ENCODE measurements at regions not wholly inside any gene's neighbourhood (a gene's known extent, or its start where the extent isn't known, plus 50 kb on each side); places are given as distances from the start of the nearest gene placed in this dataset.

DNA sequence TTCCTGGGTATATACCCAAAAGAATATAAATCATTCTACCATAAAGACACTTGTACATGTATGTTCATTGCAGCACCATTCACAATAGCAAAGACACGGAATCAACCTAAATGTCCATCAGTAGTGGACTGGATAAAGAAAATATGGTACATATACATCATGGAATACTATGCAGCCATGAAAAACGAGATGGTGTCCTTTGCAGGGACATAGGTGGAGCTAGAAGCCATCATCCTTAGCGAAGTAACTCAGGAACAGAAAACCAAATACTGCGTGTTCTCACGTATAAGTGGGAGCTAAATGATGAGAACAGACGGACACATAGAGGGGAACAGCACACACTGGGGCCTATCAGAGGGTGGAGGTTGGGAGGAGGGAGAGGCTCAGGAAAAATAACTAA lies 183.7 kb upstream of the CELF2 start:
- no peak overlapping the region for H3K4me3 ChIP-seq (replicated peaks in 1 of 2; ENCODE audit: low read depth in 2 of 2, low read length in 2 of 2)
- TF ChIP-seq, protein P1, sequence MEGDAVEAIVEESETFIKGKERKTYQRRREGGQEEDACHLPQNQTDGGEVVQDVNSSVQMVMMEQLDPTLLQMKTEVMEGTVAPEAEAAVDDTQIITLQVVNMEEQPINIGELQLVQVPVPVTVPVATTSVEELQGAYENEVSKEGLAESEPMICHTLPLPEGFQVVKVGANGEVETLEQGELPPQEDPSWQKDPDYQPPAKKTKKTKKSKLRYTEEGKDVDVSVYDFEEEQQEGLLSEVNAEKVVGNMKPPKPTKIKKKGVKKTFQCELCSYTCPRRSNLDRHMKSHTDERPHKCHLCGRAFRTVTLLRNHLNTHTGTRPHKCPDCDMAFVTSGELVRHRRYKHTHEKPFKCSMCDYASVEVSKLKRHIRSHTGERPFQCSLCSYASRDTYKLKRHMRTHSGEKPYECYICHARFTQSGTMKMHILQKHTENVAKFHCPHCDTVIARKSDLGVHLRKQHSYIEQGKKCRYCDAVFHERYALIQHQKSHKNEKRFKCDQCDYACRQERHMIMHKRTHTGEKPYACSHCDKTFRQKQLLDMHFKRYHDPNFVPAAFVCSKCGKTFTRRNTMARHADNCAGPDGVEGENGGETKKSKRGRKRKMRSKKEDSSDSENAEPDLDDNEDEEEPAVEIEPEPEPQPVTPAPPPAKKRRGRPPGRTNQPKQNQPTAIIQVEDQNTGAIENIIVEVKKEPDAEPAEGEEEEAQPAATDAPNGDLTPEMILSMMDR (IDR thresholded peaks at IDR 0.05; ENCODE audit: low read depth, low read length) = no peak
- no peak for DNase-seq (ENCODE audit: low read depth in 2 of 2)

DNA sequence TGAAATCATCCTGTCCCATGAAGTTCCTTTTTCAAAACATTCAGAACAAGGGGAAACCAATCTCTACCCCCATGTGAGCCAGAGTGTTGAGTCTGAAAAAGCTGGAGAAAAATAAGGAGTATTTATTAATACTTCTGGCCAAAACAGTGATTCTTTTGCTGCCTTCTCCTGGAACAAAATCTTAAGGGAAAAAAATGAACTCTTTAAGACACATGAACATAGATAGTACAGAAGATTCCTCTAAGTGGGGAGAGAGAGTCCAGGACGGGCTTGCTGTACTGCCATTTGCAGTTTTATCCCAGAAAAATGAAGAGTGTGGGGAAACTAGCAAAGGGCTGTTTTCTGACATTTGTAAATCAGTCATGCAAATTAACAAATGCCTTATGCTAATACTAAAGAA lies 173.4 kb upstream of the CELF2 start:
- no peak for DNase-seq (ENCODE audit: low read depth in 2 of 2)
- TF ChIP-seq, protein P1 (IDR thresholded peaks at IDR 0.05; ENCODE audit: low read depth, low read length) = no peak
- no peak overlapping the region for H3K4me3 ChIP-seq (replicated peaks in 1 of 2; ENCODE audit: low read depth in 2 of 2, low read length in 2 of 2)

DNA sequence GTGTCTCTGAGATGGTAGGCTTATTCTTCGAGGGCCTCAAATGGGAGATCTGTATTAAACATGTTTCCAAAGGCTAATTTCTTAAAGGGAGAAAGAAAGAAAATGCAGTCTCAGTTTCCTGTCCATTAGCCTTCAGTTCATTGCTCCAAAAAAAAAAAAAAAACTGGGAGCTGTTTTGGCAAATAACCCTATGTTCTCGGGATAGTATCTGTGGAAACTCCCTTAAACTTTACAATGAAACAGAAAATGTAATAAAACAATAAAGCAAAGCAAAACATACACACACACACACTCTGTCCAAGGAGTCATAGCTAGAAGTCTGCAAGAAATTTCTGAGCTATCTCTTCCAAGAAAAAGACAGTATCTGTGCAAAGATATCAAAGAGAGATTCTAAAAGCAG lies 172.5 kb upstream of the CELF2 start:
- TF ChIP-seq, protein P1 (IDR thresholded peaks at IDR 0.05; ENCODE audit: low read depth, low read length) = no peak
- DNase-seq (ENCODE audit: low read depth in 2 of 2) = no peak
- no peak overlapping the region for H3K4me3 ChIP-seq (replicated peaks in 1 of 2; ENCODE audit: low read depth in 2 of 2, low read length in 2 of 2)

DNA sequence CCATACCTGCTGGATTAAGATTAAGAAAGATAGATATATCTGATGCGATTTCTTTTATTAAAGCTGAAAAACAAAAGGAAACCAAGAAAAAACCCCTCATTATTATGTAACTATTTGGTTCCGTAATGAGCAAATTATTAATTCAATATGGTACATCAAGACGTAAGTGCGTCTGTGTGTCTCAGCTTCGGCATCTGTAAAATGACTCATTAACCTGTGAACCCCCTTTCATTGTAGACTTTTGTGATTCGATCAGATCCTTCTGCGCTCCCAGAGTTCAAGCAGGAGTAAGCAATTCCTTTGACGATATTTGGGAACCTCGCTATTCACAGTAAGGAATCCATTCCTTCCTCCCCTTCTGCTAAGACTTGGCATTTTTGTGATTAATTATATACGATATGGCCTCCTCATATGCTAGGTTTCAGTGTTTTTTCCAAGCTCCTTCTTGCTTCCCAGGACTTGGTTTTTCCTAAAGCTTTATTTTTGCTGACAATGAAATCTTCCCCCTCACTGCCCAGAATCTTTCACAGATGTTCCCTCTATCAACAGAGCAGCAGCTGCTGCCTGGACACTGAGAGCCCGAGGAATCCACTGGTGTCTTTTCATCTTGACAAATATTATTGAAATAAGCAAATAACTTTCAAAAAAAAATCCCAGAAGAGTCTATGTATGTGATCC lies 171.7 kb upstream of the CELF2 start:
- H3K4me3 ChIP-seq (replicated peaks in 1 of 2; ENCODE audit: low read depth in 2 of 2, low read length in 2 of 2) = no peak overlapping the region
- DNase-seq (ENCODE audit: low read depth in 2 of 2) = no peak
- TF ChIP-seq, protein P1 (IDR thresholded peaks at IDR 0.05; ENCODE audit: low read depth, low read length) = no peak

DNA sequence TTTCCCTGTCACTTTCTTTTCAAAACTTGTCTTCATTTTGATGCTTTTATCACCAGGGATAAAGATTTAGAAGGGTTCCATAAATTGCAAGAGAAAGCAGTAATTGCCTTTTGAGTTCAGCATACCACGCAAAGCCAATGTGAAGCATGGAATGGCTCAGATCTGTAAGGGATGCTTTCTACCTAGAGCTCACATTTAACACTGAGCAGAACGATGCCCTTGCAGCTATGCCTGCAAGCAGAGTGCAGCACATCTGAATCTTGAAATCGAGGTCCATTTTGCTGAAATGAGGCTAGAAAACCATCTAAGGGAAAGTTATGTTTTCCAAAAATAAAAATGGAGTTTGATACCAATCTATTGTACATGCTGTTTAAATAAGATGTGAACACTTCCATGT lies 171.2 kb upstream of the CELF2 start:
- no peak for DNase-seq (ENCODE audit: low read depth in 2 of 2)
- no peak overlapping the region for H3K4me3 ChIP-seq (replicated peaks in 1 of 2; ENCODE audit: low read depth in 2 of 2, low read length in 2 of 2)
- TF ChIP-seq, protein P1 (IDR thresholded peaks at IDR 0.05; ENCODE audit: low read depth, low read length) = no peak

DNA sequence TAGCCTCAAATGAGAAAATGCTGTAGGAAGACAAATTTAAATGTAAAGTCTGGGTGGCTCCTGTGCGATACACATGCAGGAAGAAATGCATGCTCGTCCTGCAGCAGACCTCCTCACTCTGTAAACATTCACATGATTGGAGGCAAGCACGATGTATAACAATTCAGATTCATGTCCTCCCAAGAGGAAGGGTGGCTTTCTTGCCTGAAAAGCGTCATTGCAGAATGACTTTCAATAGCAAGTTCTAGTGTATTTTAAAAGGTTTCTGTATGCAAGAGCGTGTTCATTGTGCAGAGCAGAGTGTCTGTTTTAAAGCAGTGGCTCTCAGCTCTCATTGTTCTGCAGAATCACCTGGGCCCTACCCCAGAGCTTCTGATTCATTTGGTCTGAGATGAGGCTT lies 170.3 kb upstream of the CELF2 start:
- DNase-seq (ENCODE audit: low read depth in 2 of 2) = no peak
- TF ChIP-seq, protein P1 (IDR thresholded peaks at IDR 0.05; ENCODE audit: low read depth, low read length) = no peak
- H3K4me3 ChIP-seq (replicated peaks in 1 of 2; ENCODE audit: low read depth in 2 of 2, low read length in 2 of 2) = no peak overlapping the region
